A673 (cell line): ENCODE measurements at regions not wholly inside any gene's neighbourhood (a gene's known extent, or its start where the extent isn't known, plus 50 kb on each side); places are given as distances from the start of the nearest gene placed in this dataset.
A peak's percentile ranks its signal among the peaks of the same experiment; 100 is the strongest.

Experiments used
- BruUV-seq: library from RNA; stranded (reverse); fragments of 400-500 nt; replicated peaks from 2 replicates; lab custom pipeline; 2021; lab: Mats Ljungman, UMichigan
- CTCF ChIA-PET: fragments of 300-600 bp; sonication (Branson Sonifier 250); formaldehyde crosslinking; loops from one replicate; lab custom pipeline; 2022; ENCODE audit warnings: antibody characterized with exemption; lab: Charles Lee
- POLR2A ChIA-PET: fragments of 300-600 bp; sonication (Branson Sonifier 250); formaldehyde crosslinking; loops from one replicate; lab custom pipeline; 2022; ENCODE audit warnings: antibody characterized with exemption; ENCODE audit not compliant: low non-redundant PET; lab: Charles Lee
- DNase-seq: peaks from one replicate; pipeline ENCODE4 v3.0.0-alpha.2; 2015; ENCODE audit warnings: low spot score
- H3K27ac ChIP-seq: fragments of 200-600 bp; sonication (generic); 2 replicates; pipeline ENCODE4 v1.5.1; 2016; ENCODE audit warnings: mixed run types, low read depth, mild to moderate bottlenecking, mixed read lengths, antibody characterized with exemption, low read length; ENCODE audit not compliant: poor library complexity, severe bottlenecking
- H3K27me3 ChIP-seq: fragments of 200-600 bp; sonication (generic); replicated peaks from 2 replicates; pipeline ENCODE4 v1.6.1; 2017; ENCODE audit warnings: mixed run types, low read depth, mild to moderate bottlenecking, mixed read lengths, antibody characterized with exemption, low read length; ENCODE audit not compliant: insufficient read depth, poor library complexity
- H3K36me3 ChIP-seq: fragments of 200-600 bp; sonication (generic); 2 replicates; pipeline ENCODE4 v1.6.1; 2016; ENCODE audit warnings: mixed run types, mild to moderate bottlenecking, mixed read lengths, antibody characterized with exemption, low read length; ENCODE audit not compliant: insufficient read depth, poor library complexity, severe bottlenecking
- H3K4me1 ChIP-seq: fragments of 200-600 bp; sonication (generic); 2 replicates; pipeline ENCODE4 v1.6.1; 2017; ENCODE audit warnings: mixed run types, mild to moderate bottlenecking, mixed read lengths, antibody characterized with exemption, low read length; ENCODE audit not compliant: insufficient read depth, poor library complexity, severe bottlenecking
- H3K4me3 ChIP-seq: fragments of 200-600 bp; sonication (generic); 2 replicates; pipeline ENCODE4 v1.5.1; 2016; ENCODE audit warnings: low read depth, mixed run types, mild to moderate bottlenecking, mixed read lengths, low read length; ENCODE audit not compliant: poor library complexity, severe bottlenecking
- H3K9me3 ChIP-seq: fragments of 200-600 bp; sonication (generic); 2 replicates; pipeline ENCODE4 v1.6.1; 2016; ENCODE audit warnings: mixed run types, low read depth, mild to moderate bottlenecking, mixed read lengths, antibody characterized with exemption, low read length; ENCODE audit not compliant: poor library complexity, severe bottlenecking
- EZH2 ChIP-seq: fragments of 200-600 bp; sonication (generic); IDR thresholded peaks from 2 replicates; pipeline ENCODE4 v1.6.1; 2017; ENCODE audit warnings: borderline replicate concordance, low read depth, mild to moderate bottlenecking, mixed read lengths, antibody characterized with exemption, low read length; ENCODE audit not compliant: poor library complexity, severe bottlenecking
- intact Hi-C: fragments of 100-400 bp; cut with micrococcal nuclease; formaldehyde crosslinking; loops from one replicate; pipeline ENCODE4 v1.10.0; 2022; ENCODE audit not compliant: unreplicated experiment
- TF ChIP-seq, protein P1 (sequence below): fragments of 300-800, 200-600 bp; sonication (generic); conservative IDR thresholded peaks from 2 replicates; pipeline ENCODE4 v1.5.1; 2017; ENCODE audit warnings: low read depth, mild to moderate bottlenecking, antibody characterized with exemption, low read length, moderate library complexity, mixed read lengths

GRCh38 chr3:159074756-159075701 is 273.2 kb downstream of the MFSD1 start:
- TF ChIP-seq, protein P1, sequence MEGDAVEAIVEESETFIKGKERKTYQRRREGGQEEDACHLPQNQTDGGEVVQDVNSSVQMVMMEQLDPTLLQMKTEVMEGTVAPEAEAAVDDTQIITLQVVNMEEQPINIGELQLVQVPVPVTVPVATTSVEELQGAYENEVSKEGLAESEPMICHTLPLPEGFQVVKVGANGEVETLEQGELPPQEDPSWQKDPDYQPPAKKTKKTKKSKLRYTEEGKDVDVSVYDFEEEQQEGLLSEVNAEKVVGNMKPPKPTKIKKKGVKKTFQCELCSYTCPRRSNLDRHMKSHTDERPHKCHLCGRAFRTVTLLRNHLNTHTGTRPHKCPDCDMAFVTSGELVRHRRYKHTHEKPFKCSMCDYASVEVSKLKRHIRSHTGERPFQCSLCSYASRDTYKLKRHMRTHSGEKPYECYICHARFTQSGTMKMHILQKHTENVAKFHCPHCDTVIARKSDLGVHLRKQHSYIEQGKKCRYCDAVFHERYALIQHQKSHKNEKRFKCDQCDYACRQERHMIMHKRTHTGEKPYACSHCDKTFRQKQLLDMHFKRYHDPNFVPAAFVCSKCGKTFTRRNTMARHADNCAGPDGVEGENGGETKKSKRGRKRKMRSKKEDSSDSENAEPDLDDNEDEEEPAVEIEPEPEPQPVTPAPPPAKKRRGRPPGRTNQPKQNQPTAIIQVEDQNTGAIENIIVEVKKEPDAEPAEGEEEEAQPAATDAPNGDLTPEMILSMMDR = no peak
- no peak for TF ChIP-seq EZH2
- no peak for DNase-seq
- BruUV-seq = no TSS peak
- H3K27ac ChIP-seq = no peak overlapping the region
- POLR2A ChIA-PET = no interaction called here
- intact Hi-C loops = no loop called here
- H3K36me3 ChIP-seq = no peaks in the 10 kb centered on the region
- CTCF ChIA-PET = no interaction called here
- no peaks in the 10 kb centered on the region for H3K4me1 ChIP-seq
- H3K4me3 ChIP-seq = no peak overlapping the region
- H3K9me3 ChIP-seq = no peaks in the 10 kb centered on the region
- peaks cover 4% of the 10 kb centered on the region for H3K27me3 ChIP-seq

DNA sequence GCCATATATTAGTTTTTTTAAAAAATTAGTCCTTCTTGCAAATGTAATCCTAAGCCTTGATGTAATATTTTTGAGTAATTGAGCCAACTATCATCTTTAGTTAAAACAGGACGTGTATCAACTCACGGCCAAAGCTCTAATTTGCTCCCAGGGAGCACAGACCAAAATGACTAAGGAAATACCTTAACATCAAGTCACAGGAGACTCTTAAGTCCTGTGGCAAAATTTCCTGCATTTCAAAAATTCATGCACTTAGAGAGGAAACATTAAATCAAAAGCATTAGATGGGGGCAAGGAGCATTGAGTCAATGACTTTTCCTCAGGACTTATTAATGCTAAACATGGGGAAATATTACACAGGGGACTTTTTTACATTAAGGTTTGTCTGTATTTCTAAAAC is 276.0 kb downstream of the MFSD1 start:
- Histone ChIP-seq H3K27me3 (no peaks in the 10 kb centered on the region), H3K9me3 (no peaks in the 10 kb centered on the region), H3K4me1 (no peaks in the 10 kb centered on the region), H3K27ac (no peak overlapping the region), H3K4me3 (no peak overlapping the region), H3K36me3 (no peaks in the 10 kb centered on the region)
- BruUV-seq = no TSS peak
- intact Hi-C loops = no loop called here
- peak; percentile 68 for DNase-seq
- ChIA-PET POLR2A (no interaction called here), CTCF (no interaction called here)
- no peak for TF ChIP-seq EZH2
- TF ChIP-seq, protein P1 = no peak

DNA sequence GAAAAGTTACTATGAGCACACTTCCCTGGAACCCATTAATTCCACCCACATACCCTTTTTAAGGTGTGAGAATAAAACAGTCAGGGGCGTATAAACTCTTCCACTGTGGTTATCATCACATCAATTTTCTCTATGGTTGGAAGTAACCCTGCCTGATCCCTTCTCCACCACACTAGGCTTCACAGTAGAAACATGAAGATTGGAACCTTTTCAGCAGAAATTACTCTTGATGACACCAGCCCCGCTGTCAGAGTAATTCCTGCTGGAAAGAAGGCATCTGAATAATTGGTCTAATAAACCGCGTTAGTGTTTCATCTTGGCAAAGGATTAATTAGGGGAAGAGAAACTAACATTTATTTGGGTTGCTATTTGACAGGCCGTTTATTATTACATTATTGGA is 278.4 kb downstream of the MFSD1 start:
- Histone ChIP-seq H3K4me1 (no peaks in the 10 kb centered on the region), H3K27me3 (no peaks in the 10 kb centered on the region), H3K9me3 (no peaks in the 10 kb centered on the region), H3K27ac (no peak overlapping the region), H3K36me3 (no peaks in the 10 kb centered on the region), H3K4me3 (no peak overlapping the region)
- no TSS peak for BruUV-seq
- ChIA-PET POLR2A (no interaction called here), CTCF (no interaction called here)
- TF ChIP-seq, protein P1 = no peak
- no peak for TF ChIP-seq EZH2
- intact Hi-C loops = no loop called here
- DNase-seq = peak; percentile 8
